ENCODE measurements at regions not wholly inside any gene's neighbourhood (a gene's known extent, or its start where the extent isn't known, plus 50 kb on each side); places are given as distances from the start of the nearest gene placed in this dataset.

DNA sequence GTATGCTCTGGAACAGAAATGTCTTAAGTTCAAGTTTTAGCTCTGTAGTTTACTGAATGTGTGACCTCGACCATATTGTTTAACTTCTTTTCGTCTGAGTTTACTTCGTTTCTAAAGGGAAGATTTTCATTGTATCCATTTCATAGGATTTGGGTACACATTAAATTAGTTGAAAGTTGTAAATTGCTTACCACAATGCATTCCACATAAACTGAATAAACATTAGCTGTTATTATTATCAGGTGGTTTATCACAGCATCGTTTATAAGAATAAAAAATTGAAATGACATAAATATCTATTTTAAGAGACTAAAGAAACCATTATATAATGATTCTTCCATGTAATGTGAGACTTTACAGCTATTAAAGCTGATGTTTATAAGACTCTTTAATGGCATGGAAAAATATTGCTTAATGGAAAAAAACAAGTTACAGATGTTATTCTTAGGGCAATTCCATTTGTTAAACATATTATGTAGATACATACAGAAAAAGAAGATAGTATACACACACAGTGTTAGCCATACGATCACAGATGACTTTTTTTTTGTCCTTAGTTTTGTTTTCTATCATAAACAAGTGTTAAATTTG, 342.3 kb upstream of the SGO1 start:
- intact Hi-C loops (cut with micrococcal nuclease; ENCODE audit: unreplicated experiment) = no loop called here

DNA sequence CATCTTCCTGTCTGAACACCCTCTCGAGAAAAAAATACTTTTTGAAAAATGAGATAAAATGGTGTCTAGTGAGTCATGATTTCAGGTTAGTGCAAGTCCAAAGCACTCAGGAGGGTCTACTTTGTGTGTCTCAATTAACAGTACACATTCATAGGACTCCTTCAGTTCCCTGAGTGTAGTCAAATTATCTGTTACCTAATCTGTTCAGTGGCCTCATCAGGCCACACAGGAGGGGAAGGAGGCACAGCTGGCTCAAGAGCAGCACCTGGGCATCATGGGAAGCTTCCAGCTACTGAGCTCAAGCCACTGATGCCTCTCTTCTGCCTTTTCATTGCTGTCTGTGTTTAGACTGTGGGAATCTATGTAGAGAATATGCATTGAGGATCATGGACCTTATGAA, 341.4 kb upstream of the SGO1 start:
- Mint-ChIP-seq H3K4me3 (ENCODE audit: unreplicated experiment) (no peak overlapping the region), H3K36me3 (ENCODE audit: insufficient read depth, unreplicated experiment) (no peaks in the 10 kb centered on the region), H3K9me3 (ENCODE audit: unreplicated experiment) (no peaks in the 10 kb centered on the region), H3K4me1 (ENCODE audit: low read depth, unreplicated experiment) (no peaks in the 10 kb centered on the region), H3K27me3 (ENCODE audit: insufficient read depth, unreplicated experiment) (no peaks in the 10 kb centered on the region), H3K27ac (ENCODE audit: unreplicated experiment) (no peak overlapping the region)
- no peak overlapping the region for H3K4me3 ChIP-seq (ENCODE audit: low read depth, low read length)
- H3K4me1 ChIP-seq = no peaks in the 10 kb centered on the region
- H3K36me3 ChIP-seq (ENCODE audit: control insufficient read depth, insufficient read depth, low read length) = no peaks in the 10 kb centered on the region
- H3K27me3 ChIP-seq (replicated peaks; ENCODE audit: control insufficient read depth, insufficient read depth, low read length) = no peaks in the 10 kb centered on the region
- no peak for DNase-seq
- intact Hi-C loops (cut with micrococcal nuclease; ENCODE audit: unreplicated experiment) = no loop called here
- TF ChIP-seq, protein P1, sequence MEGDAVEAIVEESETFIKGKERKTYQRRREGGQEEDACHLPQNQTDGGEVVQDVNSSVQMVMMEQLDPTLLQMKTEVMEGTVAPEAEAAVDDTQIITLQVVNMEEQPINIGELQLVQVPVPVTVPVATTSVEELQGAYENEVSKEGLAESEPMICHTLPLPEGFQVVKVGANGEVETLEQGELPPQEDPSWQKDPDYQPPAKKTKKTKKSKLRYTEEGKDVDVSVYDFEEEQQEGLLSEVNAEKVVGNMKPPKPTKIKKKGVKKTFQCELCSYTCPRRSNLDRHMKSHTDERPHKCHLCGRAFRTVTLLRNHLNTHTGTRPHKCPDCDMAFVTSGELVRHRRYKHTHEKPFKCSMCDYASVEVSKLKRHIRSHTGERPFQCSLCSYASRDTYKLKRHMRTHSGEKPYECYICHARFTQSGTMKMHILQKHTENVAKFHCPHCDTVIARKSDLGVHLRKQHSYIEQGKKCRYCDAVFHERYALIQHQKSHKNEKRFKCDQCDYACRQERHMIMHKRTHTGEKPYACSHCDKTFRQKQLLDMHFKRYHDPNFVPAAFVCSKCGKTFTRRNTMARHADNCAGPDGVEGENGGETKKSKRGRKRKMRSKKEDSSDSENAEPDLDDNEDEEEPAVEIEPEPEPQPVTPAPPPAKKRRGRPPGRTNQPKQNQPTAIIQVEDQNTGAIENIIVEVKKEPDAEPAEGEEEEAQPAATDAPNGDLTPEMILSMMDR (IDR thresholded peaks at IDR 0.05; ENCODE audit: insufficient read depth in 1 of 2, low read depth in 1 of 2, low read length in 1 of 2, severe bottlenecking in 1 of 2, unreplicated experiment in 1 of 2) = no peak
- CTCF ChIA-PET = no interaction called here
- H3K9me3 ChIP-seq = no peaks in the 10 kb centered on the region
- POLR2A ChIA-PET = no interaction called here
- BruUV-seq (replicated peaks) = no TSS peak

More for the DNA sequence above, 342.3 kb upstream of the SGO1 start:
- DNase-seq = no peak
- Mint-ChIP-seq H3K4me3 (ENCODE audit: unreplicated experiment) (no peak overlapping the region), H3K36me3 (ENCODE audit: insufficient read depth, unreplicated experiment) (no peaks in the 10 kb centered on the region), H3K9me3 (ENCODE audit: unreplicated experiment) (no peaks in the 10 kb centered on the region), H3K27ac (ENCODE audit: unreplicated experiment) (no peak overlapping the region), H3K4me1 (ENCODE audit: low read depth, unreplicated experiment) (no peaks in the 10 kb centered on the region), H3K27me3 (ENCODE audit: insufficient read depth, unreplicated experiment) (no peaks in the 10 kb centered on the region)
- Histone ChIP-seq H3K4me1 (no peaks in the 10 kb centered on the region), H3K27me3 (replicated peaks; ENCODE audit: control insufficient read depth, insufficient read depth, low read length) (no peaks in the 10 kb centered on the region), H3K4me3 (ENCODE audit: low read depth, low read length) (no peak overlapping the region), H3K36me3 (ENCODE audit: control insufficient read depth, insufficient read depth, low read length) (no peaks in the 10 kb centered on the region), H3K9me3 (no peaks in the 10 kb centered on the region)
- ChIA-PET POLR2A (no interaction called here), CTCF (no interaction called here)
- TF ChIP-seq, protein P1 (IDR thresholded peaks at IDR 0.05; ENCODE audit: insufficient read depth in 1 of 2, low read depth in 1 of 2, low read length in 1 of 2, severe bottlenecking in 1 of 2, unreplicated experiment in 1 of 2) = no peak
- no TSS peak for BruUV-seq (replicated peaks)

DNA sequence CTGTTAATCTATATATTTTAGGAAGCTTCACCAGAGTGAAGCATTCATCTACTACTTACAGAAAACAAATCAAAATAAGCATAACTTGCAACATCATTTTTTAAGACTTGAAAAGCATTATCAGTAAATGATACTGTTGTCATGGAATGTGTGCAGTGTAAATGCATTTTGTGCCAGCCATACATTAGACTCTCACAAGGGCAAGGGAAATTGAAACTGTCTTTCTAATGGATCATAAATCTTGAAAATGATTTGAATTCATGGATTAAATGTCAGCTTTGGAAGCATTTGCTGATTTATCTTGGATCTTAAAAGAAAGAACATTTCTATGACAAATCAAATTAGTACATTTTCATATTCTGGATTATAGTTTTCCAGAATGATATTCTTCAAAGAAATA, 338.3 kb upstream of the SGO1 start:
- Histone ChIP-seq H3K36me3 (ENCODE audit: control insufficient read depth, insufficient read depth, low read length) (no peaks in the 10 kb centered on the region), H3K4me3 (ENCODE audit: low read depth, low read length) (no peak overlapping the region), H3K27me3 (replicated peaks; ENCODE audit: control insufficient read depth, insufficient read depth, low read length) (no peaks in the 10 kb centered on the region), H3K9me3 (no peaks in the 10 kb centered on the region), H3K4me1 (no peaks in the 10 kb centered on the region)
- H3K9me3 Mint-ChIP-seq (ENCODE audit: unreplicated experiment) = no peaks in the 10 kb centered on the region
- no peaks in the 10 kb centered on the region for H3K36me3 Mint-ChIP-seq (ENCODE audit: insufficient read depth, unreplicated experiment)
- BruUV-seq (replicated peaks) = no TSS peak
- CTCF ChIA-PET = no interaction called here
- POLR2A ChIA-PET = no interaction called here
- TF ChIP-seq, protein P1 (IDR thresholded peaks at IDR 0.05; ENCODE audit: insufficient read depth in 1 of 2, low read depth in 1 of 2, low read length in 1 of 2, severe bottlenecking in 1 of 2, unreplicated experiment in 1 of 2) = no peak
- no peaks in the 10 kb centered on the region for H3K27me3 Mint-ChIP-seq (ENCODE audit: insufficient read depth, unreplicated experiment)
- no peaks in the 10 kb centered on the region for H3K4me1 Mint-ChIP-seq (ENCODE audit: low read depth, unreplicated experiment)
- H3K4me3 Mint-ChIP-seq (ENCODE audit: unreplicated experiment) = no peak overlapping the region
- no peak for DNase-seq
- intact Hi-C loops (cut with micrococcal nuclease; ENCODE audit: unreplicated experiment) = no loop called here
- no peak overlapping the region for H3K27ac Mint-ChIP-seq (ENCODE audit: unreplicated experiment)

All from Caco-2 (cell line).